Astrocyte (in vitro differentiated cells and primary cell): ENCODE measurements at regions not wholly inside any gene's neighbourhood (a gene's known extent, or its start where the extent isn't known, plus 50 kb on each side); places are given as distances from the start of the nearest gene placed in this dataset.

ENCODE experiments used
- DNase-seq: peaks from one replicate; pipeline ENCODE4 v3.0.0-alpha.2; 2010; ENCODE audit warnings: low read depth
- FAIRE-seq: peaks from 2 replicates; lab custom pipeline; 2011; peaks lifted over from hg19 to GRCh38; lab: Jason Lieb, UNC
- H2AFZ ChIP-seq: 2 replicates; pipeline ENCODE4 v1.6.0; 2012; ENCODE audit warnings: low read depth, low read length, inconsistent platforms
- H3K27ac ChIP-seq: 2 replicates; pipeline ENCODE4 v1.5.1; 2011; ENCODE audit warnings: low read depth, low read length, inconsistent platforms
- H3K27me3 ChIP-seq: 2 replicates; pipeline ENCODE4 v1.6.0; 2011; ENCODE audit warnings: low read length, inconsistent platforms; ENCODE audit not compliant: insufficient read depth
- H3K36me3 ChIP-seq: 2 replicates; pipeline ENCODE4 v1.5.1; 2011; ENCODE audit warnings: low read length, inconsistent platforms; ENCODE audit not compliant: insufficient read depth
- H3K4me1 ChIP-seq: 2 replicates; pipeline ENCODE4 v1.5.1; 2011; ENCODE audit warnings: low read length, inconsistent platforms; ENCODE audit not compliant: insufficient read depth
- H3K4me2 ChIP-seq: 2 replicates; pipeline ENCODE4 v1.6.0; 2012; ENCODE audit warnings: low read length, inconsistent platforms
- H3K4me3 ChIP-seq: 2 replicates; pipeline ENCODE4 v1.5.1; 2011; ENCODE audit warnings: low read depth, mild to moderate bottlenecking, low read length, inconsistent platforms; ENCODE audit not compliant: insufficient read depth
- H3K79me2 ChIP-seq: 2 replicates; pipeline ENCODE4 v1.6.0; 2012; ENCODE audit warnings: mild to moderate bottlenecking, low read length, inconsistent platforms; ENCODE audit not compliant: insufficient read depth
- H3K9ac ChIP-seq: 2 replicates; pipeline ENCODE4 v1.6.0; 2012; ENCODE audit warnings: mild to moderate bottlenecking, low read length, inconsistent platforms
- H3K9me3 ChIP-seq: 2 replicates; pipeline ENCODE4 v1.5.1; 2012; ENCODE audit warnings: low read depth, mild to moderate bottlenecking, low read length, inconsistent platforms; ENCODE audit not compliant: insufficient read depth
- H4K20me1 ChIP-seq: 2 replicates; pipeline ENCODE4 v1.6.0; 2012; ENCODE audit warnings: low read length, inconsistent platforms; ENCODE audit not compliant: insufficient read depth
- H3K27ac Mint-ChIP-seq: one replicate; pipeline ENCODE4 v1.8.0; 2021; ENCODE audit warnings: mild to moderate bottlenecking, mixed read lengths; ENCODE audit not compliant: unreplicated experiment
- H3K27me3 Mint-ChIP-seq: one replicate; pipeline ENCODE4 v1.8.0; 2021; ENCODE audit warnings: low read depth, mixed read lengths; ENCODE audit not compliant: unreplicated experiment
- H3K36me3 Mint-ChIP-seq: one replicate; pipeline ENCODE4 v1.8.0; 2021; ENCODE audit warnings: low read depth, mixed read lengths; ENCODE audit not compliant: unreplicated experiment
- H3K4me1 Mint-ChIP-seq: one replicate; pipeline ENCODE4 v1.8.0; 2021; ENCODE audit warnings: low read depth, mixed read lengths; ENCODE audit not compliant: unreplicated experiment
- H3K4me3 Mint-ChIP-seq: one replicate; pipeline ENCODE4 v1.8.0; 2021; ENCODE audit warnings: mild to moderate bottlenecking, moderate library complexity, mixed read lengths; ENCODE audit not compliant: unreplicated experiment
- H3K9me3 Mint-ChIP-seq: one replicate; pipeline ENCODE4 v1.8.0; 2021; ENCODE audit warnings: mild to moderate bottlenecking, mixed read lengths; ENCODE audit not compliant: unreplicated experiment
- CTCF ChIP-seq: IDR thresholded peaks from 2 replicates; pipeline ENCODE4 v1.5.1; 2011; ENCODE audit warnings: low read depth, mild to moderate bottlenecking, inconsistent platforms, low read length, moderate library complexity; ENCODE audit not compliant: insufficient read depth
- EZH2 ChIP-seq: IDR thresholded peaks from 2 replicates; pipeline ENCODE4 v1.6.1; 2012; ENCODE audit warnings: mild to moderate bottlenecking, low read length, inconsistent platforms; ENCODE audit not compliant: insufficient read depth

GRCh38 chr6:155614606-155615005, 159.0 kb upstream of the NOX3 start:
- no peaks in the 10 kb centered on the region for H3K4me1 Mint-ChIP-seq
- Histone ChIP-seq H3K4me1 (no peaks in the 10 kb centered on the region), H3K4me2 (no peak overlapping the region), H3K4me3 (no peak overlapping the region), H3K27me3 (no peaks in the 10 kb centered on the region), H3K9me3 (no peaks in the 10 kb centered on the region), H3K36me3 (no peaks in the 10 kb centered on the region), H3K27ac (no peak overlapping the region), H3K79me2 (no peaks in the 10 kb centered on the region), H4K20me1 (no peaks in the 10 kb centered on the region), H2AFZ (no peak overlapping the region), H3K9ac (no peak overlapping the region)
- no peaks in the 10 kb centered on the region for H3K27me3 Mint-ChIP-seq
- H3K36me3 Mint-ChIP-seq, result no peaks in the 10 kb centered on the region
- DNase-seq, result no peak
- no peak overlapping the region for H3K4me3 Mint-ChIP-seq
- FAIRE-seq, result no peak
- no peak overlapping the region for H3K27ac Mint-ChIP-seq
- TF ChIP-seq EZH2 (no peak), CTCF (no peak)
- peaks cover 9% of the 10 kb centered on the region for H3K9me3 Mint-ChIP-seq

DNA sequence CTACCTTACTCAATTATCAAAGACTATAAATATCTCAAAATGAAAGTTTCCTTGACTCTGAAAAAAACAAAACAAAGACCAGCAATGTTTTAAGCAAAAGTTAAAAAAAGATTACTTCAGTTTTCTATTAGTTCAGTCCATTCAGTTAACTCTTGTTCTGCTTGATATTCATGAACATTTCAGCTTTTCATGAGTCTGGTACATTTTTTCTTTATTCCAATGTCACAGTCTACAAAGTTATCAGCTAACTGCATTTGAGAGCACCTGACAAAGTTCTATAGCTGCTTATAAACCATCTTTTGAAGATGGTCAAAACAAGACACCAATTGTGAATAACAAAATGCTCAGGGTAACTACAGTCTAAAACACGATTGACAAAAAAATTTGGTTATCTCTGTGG, 156.1 kb upstream of the NOX3 start:
- Histone ChIP-seq H3K79me2 (no peaks in the 10 kb centered on the region), H3K27ac (no peak overlapping the region), H3K9me3 (peaks cover 3% of the 10 kb centered on the region), H3K4me2 (no peak overlapping the region), H2AFZ (no peak overlapping the region), H3K9ac (no peak overlapping the region), H4K20me1 (no peaks in the 10 kb centered on the region), H3K4me3 (no peak overlapping the region), H3K36me3 (no peaks in the 10 kb centered on the region), H3K4me1 (no peaks in the 10 kb centered on the region), H3K27me3 (no peaks in the 10 kb centered on the region)
- DNase-seq (no peak), FAIRE-seq (no peak)
- Mint-ChIP-seq H3K27me3 (no peaks in the 10 kb centered on the region), H3K36me3 (no peaks in the 10 kb centered on the region), H3K4me3 (no peak overlapping the region), H3K9me3 (peaks cover 9% of the 10 kb centered on the region), H3K27ac (no peak overlapping the region), H3K4me1 (no peaks in the 10 kb centered on the region)
- TF ChIP-seq EZH2 (no peak), CTCF (no peak)

GRCh38 chr6:155604991-155605390, 149.4 kb upstream of the NOX3 start:
- TF ChIP-seq EZH2, result no peak
- TF ChIP-seq CTCF, result no peak
- H3K27me3 Mint-ChIP-seq, result no peaks in the 10 kb centered on the region
- no peak overlapping the region for H3K4me2 ChIP-seq
- H3K4me3 Mint-ChIP-seq, result no peak overlapping the region
- DNase-seq (peak; percentile 34), FAIRE-seq (no peak)
- no peaks in the 10 kb centered on the region for H3K4me1 ChIP-seq
- H3K4me3 ChIP-seq, result no peak overlapping the region
- H3K36me3 ChIP-seq, result no peaks in the 10 kb centered on the region
- H3K27ac ChIP-seq, result no peak overlapping the region
- H4K20me1 ChIP-seq, result no peaks in the 10 kb centered on the region
- no peaks in the 10 kb centered on the region for H3K27me3 ChIP-seq
- peaks cover 6% of the 10 kb centered on the region for H3K4me1 Mint-ChIP-seq
- no peak overlapping the region for H3K27ac Mint-ChIP-seq
- H3K79me2 ChIP-seq, result no peaks in the 10 kb centered on the region
- no peaks in the 10 kb centered on the region for H3K36me3 Mint-ChIP-seq
- peaks cover 3% of the 10 kb centered on the region for H3K9me3 ChIP-seq
- no peak overlapping the region for H3K9ac ChIP-seq
- H2AFZ ChIP-seq, result no peak overlapping the region
- no peaks in the 10 kb centered on the region for H3K9me3 Mint-ChIP-seq
